IMR-90 (cell line): ENCODE measurements at regions not wholly inside any gene's neighbourhood (a gene's known extent, or its start where the extent isn't known, plus 50 kb on each side); places are given as distances from the start of the nearest gene placed in this dataset.

ENCODE experiments used
- ATAC-seq: fragments of 200-7000 bp; cut with Tn5 transposase; 2 replicates; pipeline ENCODE4 v1.9.1; 2020; ENCODE audit warnings: low read depth, mild to moderate bottlenecking, moderate library complexity
- BruUV-seq: library from RNA; stranded (reverse); fragments of 400-500 nt; replicated peaks from 2 replicates; lab custom pipeline; 2021; lab: Mats Ljungman, UMichigan
- CTCF ChIA-PET: fragments of 300-600 bp; formaldehyde crosslinking; extraction: SDS; loops from one replicate; lab custom pipeline; 2021; ENCODE audit warnings: antibody characterized with exemption; lab: Yijun Ruan, JAX
- POLR2A ChIA-PET: fragments of 300-600 bp; sonication (Branson Sonifier 250); formaldehyde crosslinking; loops from one replicate; lab custom pipeline; 2022; ENCODE audit warnings: antibody characterized with exemption; ENCODE audit not compliant: unreplicated experiment; lab: Charles Lee
- DNase-seq: peaks from one replicate; pipeline ENCODE4 v3.0.0; 2013
- H2AFZ ChIP-seq: replicated peaks from 2 replicates; pipeline ENCODE3; 2013; ENCODE audit warnings: low read length, mild to moderate bottlenecking; ENCODE audit not compliant: poor library complexity
- H2AK5ac ChIP-seq: 2 replicates; pipeline ENCODE4 v1.6.1; 2013; ENCODE audit warnings: low read depth, low read length, inconsistent platforms
- H2AK9ac ChIP-seq: replicated peaks from 2 replicates; pipeline ENCODE3; 2013; ENCODE audit warnings: mild to moderate bottlenecking, low read depth, low read length, moderate library complexity; ENCODE audit not compliant: poor library complexity
- H2BK120ac ChIP-seq: 2 replicates; pipeline ENCODE4 v1.6.1; 2013; ENCODE audit warnings: low read depth, low read length, inconsistent platforms
- H2BK15ac ChIP-seq: 3 replicates; pipeline ENCODE4 v1.6.1; 2013; ENCODE audit warnings: low read depth, low read length, inconsistent platforms
- H2BK20ac ChIP-seq: 2 replicates; pipeline ENCODE4 v1.6.1; 2013; ENCODE audit warnings: low read depth, mild to moderate bottlenecking, inconsistent platforms, low read length, moderate library complexity
- H2BK5ac ChIP-seq: 2 replicates; pipeline ENCODE4 v1.6.1; 2013; ENCODE audit warnings: mild to moderate bottlenecking, low read depth, low read length, inconsistent platforms; ENCODE audit not compliant: poor library complexity, severe bottlenecking
- H3K14ac ChIP-seq: replicated peaks from 2 replicates; pipeline ENCODE4 v1.6.1; 2013; ENCODE audit warnings: low read depth, low read length, inconsistent platforms
- H3K18ac ChIP-seq: 2 replicates; pipeline ENCODE4 v1.6.1; 2013; ENCODE audit warnings: low read depth, low read length, control low read depth
- H3K23ac ChIP-seq: 2 replicates; pipeline ENCODE4 v1.6.1; 2013; ENCODE audit warnings: low read depth, low read length, inconsistent platforms
- H3K27ac ChIP-seq: 2 replicates; pipeline ENCODE4 v1.5.1; 2013; ENCODE audit warnings: mild to moderate bottlenecking, control low read depth, low read length; ENCODE audit not compliant: insufficient read depth
- H3K27me3 ChIP-seq: 2 replicates; pipeline ENCODE4 v1.6.1; 2013; ENCODE audit warnings: low read length; ENCODE audit not compliant: control insufficient read depth, insufficient read depth
- H3K36me3 ChIP-seq: 2 replicates; pipeline ENCODE4 v1.6.1; 2013; ENCODE audit warnings: low read length, mixed read lengths; ENCODE audit not compliant: control insufficient read depth, insufficient read depth
- H3K4ac ChIP-seq: 2 replicates; pipeline ENCODE4 v1.6.1; 2013; ENCODE audit warnings: low read depth, low read length, inconsistent platforms
- H3K4me1 ChIP-seq: 2 replicates; pipeline ENCODE4 v1.6.1; 2013; ENCODE audit warnings: low read length, mixed read lengths; ENCODE audit not compliant: control insufficient read depth, insufficient read depth
- H3K4me2 ChIP-seq: 2 replicates; pipeline ENCODE4 v1.6.1; 2013; ENCODE audit warnings: low read depth, mild to moderate bottlenecking, control low read depth, low read length, moderate library complexity
- H3K4me3 ChIP-seq: 2 replicates; pipeline ENCODE4 v1.5.1; 2013; ENCODE audit warnings: low read depth, mild to moderate bottlenecking, control low read depth, low read length, moderate library complexity; ENCODE audit not compliant: insufficient read depth
- H3K56ac ChIP-seq: 2 replicates; pipeline ENCODE4 v1.6.1; 2013; ENCODE audit warnings: low read length, inconsistent platforms; ENCODE audit not compliant: insufficient read depth; ENCODE audit errors: extremely low read depth
- H3K79me1 ChIP-seq, 2 experiments: 2 replicates each; pipeline ENCODE4 v1.6.1; 2013; ENCODE audit warnings: low read length in 2 of 2, inconsistent platforms in 1 of 2, low read depth in 1 of 2
- H3K9ac ChIP-seq: 2 replicates; pipeline ENCODE4 v1.6.1; 2013; ENCODE audit warnings: low read depth, low read length, control low read depth
- H3K9me1 ChIP-seq: 2 replicates; pipeline ENCODE4 v1.6.1; 2013; ENCODE audit warnings: low read length, inconsistent platforms; ENCODE audit not compliant: insufficient read depth
- H3K9me3 ChIP-seq: 2 replicates; pipeline ENCODE4 v1.6.1; 2013; ENCODE audit warnings: low read length; ENCODE audit not compliant: control insufficient read depth, insufficient read depth
- H4K20me1 ChIP-seq: 2 replicates; pipeline ENCODE4 v1.6.1; 2013; ENCODE audit warnings: low read length, inconsistent platforms; ENCODE audit not compliant: insufficient read depth
- H4K5ac ChIP-seq: 2 replicates; pipeline ENCODE4 v1.6.1; 2013; ENCODE audit warnings: mild to moderate bottlenecking, low read depth, low read length, control low read depth
- H4K8ac ChIP-seq, 2 experiments: 2 replicates each; pipeline ENCODE4 v1.6.1; 2013; ENCODE audit warnings: low read depth in 2 of 2, low read length in 2 of 2, control low read depth in 1 of 2, inconsistent platforms in 1 of 2
- H4K91ac ChIP-seq: 2 replicates; pipeline ENCODE4 v1.6.1; 2013; ENCODE audit warnings: low read depth, low read length, inconsistent platforms; ENCODE audit not compliant: insufficient read depth
- BHLHE40 ChIP-seq: fragments of 150-350 bp; IDR thresholded peaks from 2 replicates; pipeline ENCODE4 v1.6.1; 2016; ENCODE audit warnings: mild to moderate bottlenecking, low read depth, low read length
- CHD1 ChIP-seq: IDR thresholded peaks from 2 replicates; pipeline ENCODE4 v1.6.1; 2012; ENCODE audit warnings: low read depth, low read length, improper control_type of control experiment
- FOS ChIP-seq: fragments of 150-350 bp; IDR thresholded peaks from 2 replicates; pipeline ENCODE4 v1.6.1; 2016; ENCODE audit warnings: low read depth, low read length
- MAZ ChIP-seq: IDR thresholded peaks from 2 replicates; pipeline ENCODE4 v1.6.1; 2012; ENCODE audit warnings: low read depth, mild to moderate bottlenecking, low read length, improper control_type of control experiment, moderate library complexity, borderline replicate concordance
- MXI1 ChIP-seq: IDR thresholded peaks from 2 replicates; pipeline ENCODE4 v1.6.1; 2012; ENCODE audit warnings: low read depth, mild to moderate bottlenecking, low read length, moderate library complexity, borderline replicate concordance
- NFE2L2 ChIP-seq: fragments of 150-350 bp; IDR thresholded peaks from 2 replicates; pipeline ENCODE4 v1.6.1; 2016; ENCODE audit warnings: low read depth, mild to moderate bottlenecking, low read length
- POLR2A ChIP-seq: IDR thresholded peaks from 2 replicates; pipeline ENCODE4 v1.6.1; 2012; ENCODE audit warnings: mild to moderate bottlenecking, low read depth, low read length
- RAD21 ChIP-seq: IDR thresholded peaks from 2 replicates; pipeline ENCODE4 v1.6.1; 2012; ENCODE audit warnings: low read length, improper control_type of control experiment
- RCOR1 ChIP-seq: IDR thresholded peaks from 2 replicates; pipeline ENCODE4 v1.6.1; 2012; ENCODE audit warnings: mild to moderate bottlenecking, low read length, improper control_type of control experiment; ENCODE audit not compliant: insufficient replicate concordance
- RFX5 ChIP-seq: IDR thresholded peaks from 2 replicates; pipeline ENCODE4 v1.8.0; 2012; ENCODE audit warnings: low read depth, mild to moderate bottlenecking, low read length, moderate library complexity
- SMC3 ChIP-seq: fragments of 150-350 bp; IDR thresholded peaks from 2 replicates; pipeline ENCODE4 v1.6.1; 2016; ENCODE audit warnings: low read depth, mild to moderate bottlenecking, antibody characterized with exemption, low read length, moderate library complexity
- WGBS, 2 experiments: methylation state at CpG; one replicate each; pipeline versions ENCODE4 v1.1.5 to v1.1.7; 2013; ENCODE audit warnings: missing lambda C conversion rate in 2 of 2; ENCODE audit not compliant: insufficient read length in 1 of 2; ENCODE audit errors: extremely low coverage in 2 of 2; 5-methylcytosine and 5-hydroxymethylcytosine counted together
- dilution Hi-C: fragments of 300-500 bp; cut with HindIII; formaldehyde crosslinking; loops from one replicate; pipeline ENCODE4 v1.14.3; 2018; ENCODE audit warnings: low sequenced_read_pairs; ENCODE audit not compliant: unreplicated experiment
- in situ Hi-C: fragments of 300-500 bp; cut with MboI; formaldehyde crosslinking; loops from 3 replicates; pipeline ENCODE4 v1.14.3; 2019; ENCODE audit warnings: low sequenced_read_pairs, inconsistent platforms, mixed read lengths
- intact Hi-C: fragments of 100-400 bp; cut with micrococcal nuclease; formaldehyde crosslinking; loops from 2 replicates; pipeline ENCODE4 v1.10.0; 2022
- TF ChIP-seq, protein P1 (sequence below): fragments of 150-350 bp; IDR thresholded peaks from 2 replicates; pipeline ENCODE4 v1.6.1; 2017; ENCODE audit warnings: mild to moderate bottlenecking, antibody characterized with exemption, low read length, low read depth
- TF ChIP-seq, protein P2 (sequence below): fragments of 150-350 bp; IDR thresholded peaks from 2 replicates; pipeline ENCODE4 v1.6.1; 2016; ENCODE audit warnings: low read depth, mild to moderate bottlenecking, low read length, moderate library complexity, borderline replicate concordance
- TF ChIP-seq, protein P3 (sequence below): conservative IDR thresholded peaks from 2 replicates; pipeline ENCODE4 v1.5.1; 2012; ENCODE audit warnings: mild to moderate bottlenecking, low read depth, low read length, improper control_type of control experiment

DNA sequence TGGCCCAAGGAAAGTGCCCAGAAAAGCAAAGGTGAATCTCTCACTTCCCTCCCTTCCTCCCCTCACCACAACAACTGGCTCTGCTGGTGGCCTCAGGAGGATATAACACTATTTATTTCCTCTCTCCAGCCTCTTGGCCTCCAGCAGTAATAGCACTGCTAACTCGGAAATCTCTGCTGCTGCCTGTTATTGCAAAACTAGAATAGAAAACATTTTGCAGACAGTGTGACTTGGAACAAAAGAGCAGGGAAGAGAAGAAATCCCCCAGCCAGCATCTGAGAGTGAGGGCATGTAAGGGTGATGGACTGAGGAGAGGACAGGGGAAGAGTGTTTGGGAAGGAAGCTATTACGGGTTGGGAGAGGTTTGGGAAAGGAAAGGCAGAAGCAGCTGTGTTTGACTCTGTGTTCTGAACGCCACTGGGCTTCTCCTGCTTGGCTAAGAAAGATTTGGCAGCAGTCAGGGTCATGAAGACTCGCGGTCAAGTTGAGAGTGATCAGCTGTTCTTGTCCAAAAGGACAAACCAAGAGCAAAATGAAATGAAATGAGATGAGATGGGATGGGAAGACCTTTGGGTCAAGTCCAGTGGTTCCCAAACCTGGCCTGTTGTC is 81.0 kb upstream of the SNX9 start:
- no peak for ATAC-seq
- Histone ChIP-seq H3K27ac (no peak overlapping the region; the same call in 1 of the 2 replicates), H3K9ac (no peak overlapping the region), H2BK15ac (no peak overlapping the region), H3K36me3 (no peaks in the 10 kb centered on the region), H3K14ac (no peak overlapping the region), H3K79me1 (no peaks in the 10 kb centered on the region), H3K4ac (no peak overlapping the region), H2BK20ac (no peak overlapping the region), H3K9me1 (no peaks in the 10 kb centered on the region), H4K8ac (no peak overlapping the region), H3K4me3 (no peak overlapping the region), H3K56ac (no peak overlapping the region), H2AFZ (no peak overlapping the region), H4K91ac (no peak overlapping the region), H3K4me2 (peak overlapping the region; percentile 2; the same call in 1 of the 2 replicates), H3K23ac (no peak overlapping the region), H3K4me1 (no peaks in the 10 kb centered on the region; the same call in 1 of the 2 replicates), H3K18ac (no peak overlapping the region), H2AK9ac (no peak overlapping the region), H2BK120ac (no peak overlapping the region), H3K9me3 (no peaks in the 10 kb centered on the region), H2BK5ac (no peak overlapping the region), H3K27me3 (peaks cover 3% of the 10 kb centered on the region), H2AK5ac (no peak overlapping the region), H4K20me1 (no peaks in the 10 kb centered on the region), H4K5ac (no peak overlapping the region)
- TF ChIP-seq RCOR1 (no peak), BHLHE40 (no peak), SMC3 (no peak), FOS (no peak), RAD21 (no peak), NFE2L2 (no peak), RFX5 (no peak), POLR2A (no peak), MAZ (no peak), CHD1 (no peak), MXI1 (no peak)
- TF ChIP-seq, protein P1, sequence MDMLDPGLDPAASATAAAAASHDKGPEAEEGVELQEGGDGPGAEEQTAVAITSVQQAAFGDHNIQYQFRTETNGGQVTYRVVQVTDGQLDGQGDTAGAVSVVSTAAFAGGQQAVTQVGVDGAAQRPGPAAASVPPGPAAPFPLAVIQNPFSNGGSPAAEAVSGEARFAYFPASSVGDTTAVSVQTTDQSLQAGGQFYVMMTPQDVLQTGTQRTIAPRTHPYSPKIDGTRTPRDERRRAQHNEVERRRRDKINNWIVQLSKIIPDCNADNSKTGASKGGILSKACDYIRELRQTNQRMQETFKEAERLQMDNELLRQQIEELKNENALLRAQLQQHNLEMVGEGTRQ, result no peak
- TF ChIP-seq, protein P2, sequence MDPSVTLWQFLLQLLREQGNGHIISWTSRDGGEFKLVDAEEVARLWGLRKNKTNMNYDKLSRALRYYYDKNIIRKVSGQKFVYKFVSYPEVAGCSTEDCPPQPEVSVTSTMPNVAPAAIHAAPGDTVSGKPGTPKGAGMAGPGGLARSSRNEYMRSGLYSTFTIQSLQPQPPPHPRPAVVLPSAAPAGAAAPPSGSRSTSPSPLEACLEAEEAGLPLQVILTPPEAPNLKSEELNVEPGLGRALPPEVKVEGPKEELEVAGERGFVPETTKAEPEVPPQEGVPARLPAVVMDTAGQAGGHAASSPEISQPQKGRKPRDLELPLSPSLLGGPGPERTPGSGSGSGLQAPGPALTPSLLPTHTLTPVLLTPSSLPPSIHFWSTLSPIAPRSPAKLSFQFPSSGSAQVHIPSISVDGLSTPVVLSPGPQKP, result no peak
- TF ChIP-seq, protein P3, sequence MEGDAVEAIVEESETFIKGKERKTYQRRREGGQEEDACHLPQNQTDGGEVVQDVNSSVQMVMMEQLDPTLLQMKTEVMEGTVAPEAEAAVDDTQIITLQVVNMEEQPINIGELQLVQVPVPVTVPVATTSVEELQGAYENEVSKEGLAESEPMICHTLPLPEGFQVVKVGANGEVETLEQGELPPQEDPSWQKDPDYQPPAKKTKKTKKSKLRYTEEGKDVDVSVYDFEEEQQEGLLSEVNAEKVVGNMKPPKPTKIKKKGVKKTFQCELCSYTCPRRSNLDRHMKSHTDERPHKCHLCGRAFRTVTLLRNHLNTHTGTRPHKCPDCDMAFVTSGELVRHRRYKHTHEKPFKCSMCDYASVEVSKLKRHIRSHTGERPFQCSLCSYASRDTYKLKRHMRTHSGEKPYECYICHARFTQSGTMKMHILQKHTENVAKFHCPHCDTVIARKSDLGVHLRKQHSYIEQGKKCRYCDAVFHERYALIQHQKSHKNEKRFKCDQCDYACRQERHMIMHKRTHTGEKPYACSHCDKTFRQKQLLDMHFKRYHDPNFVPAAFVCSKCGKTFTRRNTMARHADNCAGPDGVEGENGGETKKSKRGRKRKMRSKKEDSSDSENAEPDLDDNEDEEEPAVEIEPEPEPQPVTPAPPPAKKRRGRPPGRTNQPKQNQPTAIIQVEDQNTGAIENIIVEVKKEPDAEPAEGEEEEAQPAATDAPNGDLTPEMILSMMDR, result no peak
- ChIA-PET CTCF (interaction anchor here (1.1 kb wide), 1 partner anchor 15 kb away, joined by 3 read pairs; no protein-coding TSS in a partner anchor), POLR2A (no interaction called here)
- in situ Hi-C loops, result no loop called here
- no TSS peak for BruUV-seq
- intact Hi-C loops, result no loop called here
- dilution Hi-C loops, result no loop called here
- WGBS, 2 experiments, result 29% methylated on average over 1 of the region's 5 CpGs; no CpG with 5 or more reads in 1 of the 2 experiments
- DNase-seq, result no peak
